GM19351 (cell line): ENCODE measurements at regions not wholly inside any gene's neighbourhood (a gene's known extent, or its start where the extent isn't known, plus 50 kb on each side); places are given as distances from the start of the nearest gene placed in this dataset.
"Not testable (repeated sequence)": the region's sequence is repeated elsewhere in the genome, so short reads cannot be mapped to it uniquely, and the experiment has no call there.

Source experiments
- ATAC-seq: cut with Tn5 transposase; IDR thresholded peaks from one replicate; pipeline ENCODE4 v1.9.1; 2021; ENCODE audit warnings: mild to moderate bottlenecking, moderate library complexity; ENCODE audit not compliant: unreplicated experiment

GRCh38 chr10:35889226-35889625, 247.1 kb upstream of the FZD8 start:
- no peak for ATAC-seq

GRCh38 chr10:35888400-35888799, 246.3 kb upstream of the FZD8 start:
- no peak for ATAC-seq

- no peak for ATAC-seq
Measured at GRCh38 chr10:35887685-35888084, 245.6 kb upstream of the FZD8 start.

GRCh38 chr10:35885076-35885475, 243.0 kb upstream of the FZD8 start:
- ATAC-seq, result no peak

- ATAC-seq, result no peak
Measured at GRCh38 chr10:35884657-35885071, 242.6 kb upstream of the FZD8 start.

- ATAC-seq, result no peak
Measured at GRCh38 chr10:35882422-35883150, 240.5 kb upstream of the FZD8 start.

GRCh38 chr10:35881320-35881719, 239.2 kb upstream of the FZD8 start:
- no peak for ATAC-seq

- no peak for ATAC-seq
Measured at GRCh38 chr10:35876248-35876647, 234.2 kb upstream of the FZD8 start.

- no peak for ATAC-seq
Measured at GRCh38 chr10:35875016-35875676, 233.1 kb upstream of the FZD8 start.

GRCh38 chr10:35874311-35875015, 232.4 kb upstream of the FZD8 start:
- no peak for ATAC-seq

GRCh38 chr10:35872671-35873070, 230.6 kb upstream of the FZD8 start:
- ATAC-seq, result no peak

GRCh38 chr10:35870665-35871310, 228.7 kb upstream of the FZD8 start:
- ATAC-seq, result no peak

GRCh38 chr10:35858676-35859283, 216.7 kb upstream of the FZD8 start:
- not testable (repeated sequence) for ATAC-seq

GRCh38 chr10:35857860-35858259, 215.8 kb upstream of the FZD8 start:
- ATAC-seq, result no peak

GRCh38 chr10:35855155-35855947, 213.3 kb upstream of the FZD8 start:
- no peak for ATAC-seq

GRCh38 chr10:35854661-35855060, 212.6 kb upstream of the FZD8 start:
- ATAC-seq, result no peak

GRCh38 chr10:35852721-35853120, 210.6 kb upstream of the FZD8 start:
- no peak for ATAC-seq

GRCh38 chr10:35848412-35848811, 206.3 kb upstream of the FZD8 start:
- ATAC-seq, result no peak

- ATAC-seq, result no peak
Measured at GRCh38 chr10:35844686-35845085, 202.6 kb upstream of the FZD8 start.

GRCh38 chr10:35843524-35844181, 201.6 kb upstream of the FZD8 start:
- ATAC-seq, result no peak
